HUES6 (cell line): ENCODE measurements at regions not wholly inside any gene's neighbourhood (a gene's known extent, or its start where the extent isn't known, plus 50 kb on each side); places are given as distances from the start of the nearest gene placed in this dataset.

Source experiments
- H3K27ac ChIP-seq: 2 replicates; pipeline ENCODE4 v1.7.0; 2013; ENCODE audit warnings: low read depth, mild to moderate bottlenecking, low read length, inconsistent platforms
- H3K27me3 ChIP-seq: 2 replicates; pipeline ENCODE4 v1.6.1; 2013; ENCODE audit warnings: low read length; ENCODE audit not compliant: control insufficient read depth, insufficient read depth
- H3K36me3 ChIP-seq: 2 replicates; pipeline ENCODE4 v1.6.1; 2013; ENCODE audit warnings: low read length; ENCODE audit not compliant: control insufficient read depth, insufficient read depth
- H3K4me1 ChIP-seq: 2 replicates; pipeline ENCODE4 v1.6.1; 2013; ENCODE audit warnings: low read length; ENCODE audit not compliant: control insufficient read depth, insufficient read depth
- H3K4me3 ChIP-seq: 2 replicates; pipeline ENCODE4 v1.5.1; 2013; ENCODE audit warnings: low read depth, low read length
- H3K9ac ChIP-seq: one replicate; pipeline ENCODE4 v1.6.1; 2013; ENCODE audit warnings: mild to moderate bottlenecking, low read length
- H3K9me3 ChIP-seq: 2 replicates; pipeline ENCODE4 v1.6.1; 2013; ENCODE audit warnings: low read depth, low read length; ENCODE audit not compliant: control insufficient read depth, insufficient read depth

DNA sequence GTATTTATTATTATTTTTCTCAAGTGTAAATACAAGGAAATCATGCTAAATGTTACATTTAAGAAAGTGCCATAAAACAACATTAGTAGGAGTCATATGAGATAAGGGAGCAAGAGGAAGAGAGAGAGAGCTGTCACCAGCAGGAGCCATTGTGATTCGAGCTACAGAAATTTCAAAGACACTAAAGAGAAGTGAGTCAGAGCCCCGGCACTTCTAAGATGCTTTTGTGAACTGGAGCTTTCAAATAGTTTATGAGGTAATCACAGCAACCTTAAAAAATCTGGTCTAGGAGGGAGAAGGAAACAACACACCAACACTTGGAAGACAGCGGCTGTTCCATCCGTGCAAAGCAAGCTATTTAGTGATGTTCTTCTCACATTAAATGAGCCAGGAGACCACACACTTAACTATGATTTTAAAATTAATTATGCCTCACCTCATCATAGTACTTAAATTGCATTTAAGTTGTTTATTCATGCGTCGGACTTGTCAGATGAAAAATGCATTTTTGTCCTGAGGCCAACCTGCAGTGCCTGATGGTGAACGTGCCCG lies 382.7 kb upstream of the SALL3 start:
- H3K36me3 ChIP-seq, result no peaks in the 10 kb centered on the region
- peak overlapping the region; percentile 35; the same call in 1 of the 2 replicates for H3K4me3 ChIP-seq
- peaks cover 34% of the 10 kb centered on the region for H3K9me3 ChIP-seq
- peak overlapping the region; percentile 51; the same call in 1 of the 2 replicates for H3K27ac ChIP-seq
- peaks cover 15% of the 10 kb centered on the region for H3K4me1 ChIP-seq
- H3K27me3 ChIP-seq, result no peaks in the 10 kb centered on the region
- peak overlapping the region; percentile 25 for H3K9ac ChIP-seq

DNA sequence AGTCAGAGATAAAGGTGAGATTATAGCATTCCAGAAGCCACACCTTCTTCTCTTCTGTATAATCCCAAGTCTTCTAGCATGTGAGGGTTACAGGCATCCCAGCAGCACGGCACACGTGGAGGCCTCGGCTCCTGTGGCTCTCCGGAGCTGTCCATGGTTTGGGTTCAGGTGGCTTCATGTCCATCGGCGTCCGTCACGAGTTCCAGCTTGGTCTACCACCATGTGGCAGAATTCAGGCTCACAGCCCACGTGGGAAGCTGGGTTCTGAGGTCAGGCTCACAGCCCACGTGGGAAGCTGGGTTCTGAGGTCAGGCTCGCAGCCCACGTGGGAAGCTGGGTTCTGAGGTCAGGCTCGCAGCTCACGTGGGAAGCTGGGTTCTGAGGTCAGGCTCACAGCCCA lies 378.3 kb upstream of the SALL3 start:
- Histone ChIP-seq H3K36me3 (no peaks in the 10 kb centered on the region), H3K4me1 (peaks cover 9% of the 10 kb centered on the region), H3K4me3 (no peak overlapping the region), H3K9me3 (peaks cover 22% of the 10 kb centered on the region), H3K27me3 (no peaks in the 10 kb centered on the region), H3K27ac (no peak overlapping the region), H3K9ac (no peak overlapping the region)

DNA sequence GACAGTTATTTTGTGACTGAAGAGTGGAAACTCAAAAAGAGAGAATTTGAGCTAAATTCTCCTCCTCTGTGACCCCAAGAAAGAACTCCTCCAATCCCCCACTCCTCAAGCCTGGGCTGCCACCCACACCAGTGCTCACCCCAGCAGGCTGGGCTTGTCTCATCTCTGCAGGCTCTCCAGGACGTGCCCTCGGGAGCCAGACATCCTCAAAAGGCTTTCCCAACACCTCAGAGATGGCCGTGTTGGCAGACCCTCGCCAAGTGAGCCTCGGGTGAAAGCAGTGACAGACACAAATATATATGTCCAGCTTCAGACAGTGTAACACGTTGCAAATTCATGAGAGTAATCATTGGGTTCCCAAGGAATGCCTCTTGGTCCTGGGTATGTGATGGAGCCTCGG lies 377.7 kb upstream of the SALL3 start:
- H3K9ac ChIP-seq, result no peak overlapping the region

DNA sequence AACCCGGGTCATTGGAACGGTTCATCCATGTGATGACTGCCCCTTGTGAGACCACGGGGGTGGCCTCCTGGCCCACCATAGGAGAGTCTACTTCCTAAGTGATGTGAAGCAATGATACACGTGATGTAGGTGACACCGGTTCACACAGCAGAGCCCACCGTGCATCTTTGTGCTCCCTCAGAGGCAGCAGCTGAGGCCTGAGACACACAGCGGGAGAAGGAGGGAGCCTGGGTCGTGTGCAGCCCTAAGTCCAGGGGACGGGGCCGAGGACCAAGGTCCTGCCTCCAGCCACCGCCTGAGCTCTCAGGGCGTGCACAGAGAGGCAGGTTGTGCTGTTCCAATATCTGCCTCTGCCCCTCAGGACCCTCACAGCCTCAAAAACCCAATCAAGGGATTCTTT lies 377.2 kb upstream of the SALL3 start:
- no peaks in the 10 kb centered on the region for H3K4me1 ChIP-seq
- peaks cover 22% of the 10 kb centered on the region for H3K9me3 ChIP-seq
- H3K27me3 ChIP-seq, result no peaks in the 10 kb centered on the region
- H3K27ac ChIP-seq, result no peak overlapping the region
- no peak overlapping the region for H3K4me3 ChIP-seq
- no peaks in the 10 kb centered on the region for H3K36me3 ChIP-seq
- H3K9ac ChIP-seq, result no peak overlapping the region

More for the DNA sequence above, 377.7 kb upstream of the SALL3 start:
- Histone ChIP-seq H3K36me3 (no peaks in the 10 kb centered on the region), H3K9me3 (peaks cover 22% of the 10 kb centered on the region), H3K27me3 (no peaks in the 10 kb centered on the region), H3K4me3 (no peak overlapping the region), H3K4me1 (peaks cover 3% of the 10 kb centered on the region), H3K27ac (no peak overlapping the region)

DNA sequence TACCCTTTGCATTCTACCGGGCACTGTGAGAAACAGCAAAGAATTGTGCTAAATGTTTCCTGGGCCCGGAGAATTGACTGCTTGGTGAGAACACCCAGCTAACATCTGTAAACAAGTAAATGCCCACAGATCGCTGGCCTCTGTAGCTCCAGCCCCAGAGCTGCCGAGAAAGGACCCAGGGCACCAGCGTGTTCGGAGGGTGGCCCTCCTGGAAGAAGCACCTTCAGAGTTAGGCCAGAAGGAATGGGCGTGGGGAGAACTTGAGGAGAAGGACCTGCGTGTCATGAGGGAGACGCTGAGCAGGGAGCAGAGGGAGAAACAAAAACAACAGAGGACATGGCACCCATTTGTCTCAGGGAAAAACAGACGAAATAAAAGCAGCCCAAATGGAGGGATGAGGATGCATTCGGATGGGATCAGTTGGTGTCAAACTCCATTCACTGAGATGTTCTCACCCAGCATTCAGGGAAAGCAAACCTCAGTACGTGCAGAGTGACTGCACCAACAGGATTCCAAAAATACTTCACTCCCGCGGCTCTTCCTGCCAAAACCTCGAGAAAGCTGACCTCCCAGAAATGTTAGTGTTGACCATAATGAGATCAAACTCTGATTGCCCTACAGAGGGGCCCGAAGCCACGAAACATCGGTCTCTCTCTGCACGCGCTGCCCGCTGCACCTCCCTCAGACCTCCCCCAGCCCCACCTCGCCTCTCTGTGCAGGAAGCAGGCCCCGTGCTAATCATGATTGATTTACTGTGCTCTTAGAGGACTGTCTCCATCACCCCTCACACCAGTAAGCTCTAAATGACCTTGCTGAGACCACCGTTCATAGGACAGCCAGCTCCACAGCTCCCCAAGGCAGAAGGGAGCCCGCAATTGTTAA lies 376.3 kb upstream of the SALL3 start:
- no peak overlapping the region for H3K27ac ChIP-seq
- H3K4me1 ChIP-seq, result no peaks in the 10 kb centered on the region
- H3K36me3 ChIP-seq, result no peaks in the 10 kb centered on the region
- H3K27me3 ChIP-seq, result no peaks in the 10 kb centered on the region
- H3K9ac ChIP-seq, result no peak overlapping the region
- no peak overlapping the region for H3K4me3 ChIP-seq
- peaks cover 20% of the 10 kb centered on the region for H3K9me3 ChIP-seq

DNA sequence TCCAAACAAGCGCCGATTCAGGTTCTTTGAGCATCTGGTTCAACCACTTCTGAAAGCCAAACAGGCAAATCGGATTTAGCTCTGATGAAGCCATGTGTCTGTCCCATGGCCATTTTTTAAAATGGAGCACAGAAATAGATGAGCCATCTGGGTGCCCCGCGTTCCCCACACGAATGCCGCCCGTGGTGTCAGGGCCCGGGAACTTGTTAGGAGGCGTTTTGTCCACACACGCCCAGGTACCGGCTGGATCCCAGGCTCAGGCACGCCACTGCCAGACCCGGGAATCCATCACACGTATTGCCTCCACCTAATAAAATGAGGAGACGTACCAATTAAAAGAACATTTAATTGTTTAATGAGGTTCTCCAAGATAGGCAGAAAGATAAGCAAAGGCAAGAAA lies 374.4 kb upstream of the SALL3 start:
- Histone ChIP-seq H3K9ac (no peak overlapping the region), H3K27ac (no peak overlapping the region), H3K27me3 (no peaks in the 10 kb centered on the region), H3K4me1 (no peaks in the 10 kb centered on the region), H3K4me3 (no peak overlapping the region), H3K36me3 (no peaks in the 10 kb centered on the region), H3K9me3 (peaks cover 12% of the 10 kb centered on the region)

DNA sequence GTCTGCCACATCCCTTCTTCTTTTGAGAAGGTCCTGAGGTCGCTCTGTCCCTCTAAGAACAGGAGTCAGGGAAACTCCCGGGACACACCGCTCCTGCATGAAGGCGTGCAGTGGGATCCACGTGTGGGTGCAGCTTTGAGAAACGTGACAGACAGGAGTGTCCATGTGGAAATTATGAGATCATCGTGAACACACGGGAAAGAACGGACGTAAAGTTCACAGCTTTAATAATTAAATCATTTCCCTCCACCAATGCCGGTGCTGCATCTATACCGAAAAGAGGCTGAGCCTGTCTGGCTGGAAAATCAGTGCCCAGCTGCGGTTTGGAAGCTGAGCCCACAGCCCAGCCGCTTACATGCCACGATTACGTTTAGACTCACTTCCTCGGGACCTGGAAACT lies 372.4 kb upstream of the SALL3 start:
- H3K9ac ChIP-seq, result no peak overlapping the region
- H3K36me3 ChIP-seq, result no peaks in the 10 kb centered on the region
- H3K27ac ChIP-seq, result no peak overlapping the region
- no peaks in the 10 kb centered on the region for H3K4me1 ChIP-seq
- peaks cover 12% of the 10 kb centered on the region for H3K9me3 ChIP-seq
- no peak overlapping the region for H3K4me3 ChIP-seq
- H3K27me3 ChIP-seq, result no peaks in the 10 kb centered on the region

DNA sequence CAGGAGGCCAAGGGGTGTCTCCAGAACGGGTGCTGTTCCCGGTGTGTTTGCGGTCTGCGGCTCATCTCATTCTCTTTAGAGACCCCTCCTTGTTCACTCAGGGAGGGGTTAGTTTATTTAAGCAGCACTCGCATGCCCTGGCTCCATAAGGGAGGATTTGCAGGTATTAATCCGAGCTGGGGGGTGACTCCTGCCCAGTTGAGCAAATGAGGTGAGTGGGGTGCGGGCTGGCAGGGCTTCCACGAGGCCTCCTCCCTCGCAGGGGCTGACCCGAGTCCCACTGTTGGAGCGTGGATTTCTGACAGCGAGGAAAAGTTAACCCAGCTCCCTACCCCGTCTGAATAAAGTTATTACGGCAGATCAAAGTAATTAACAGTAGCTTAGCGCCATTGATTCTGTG lies 371.8 kb upstream of the SALL3 start:
- H3K4me3 ChIP-seq, result no peak overlapping the region
- H3K9ac ChIP-seq, result no peak overlapping the region
- peaks cover 12% of the 10 kb centered on the region for H3K9me3 ChIP-seq
- H3K4me1 ChIP-seq, result no peaks in the 10 kb centered on the region
- H3K36me3 ChIP-seq, result no peaks in the 10 kb centered on the region
- no peaks in the 10 kb centered on the region for H3K27me3 ChIP-seq
- H3K27ac ChIP-seq, result no peak overlapping the region

DNA sequence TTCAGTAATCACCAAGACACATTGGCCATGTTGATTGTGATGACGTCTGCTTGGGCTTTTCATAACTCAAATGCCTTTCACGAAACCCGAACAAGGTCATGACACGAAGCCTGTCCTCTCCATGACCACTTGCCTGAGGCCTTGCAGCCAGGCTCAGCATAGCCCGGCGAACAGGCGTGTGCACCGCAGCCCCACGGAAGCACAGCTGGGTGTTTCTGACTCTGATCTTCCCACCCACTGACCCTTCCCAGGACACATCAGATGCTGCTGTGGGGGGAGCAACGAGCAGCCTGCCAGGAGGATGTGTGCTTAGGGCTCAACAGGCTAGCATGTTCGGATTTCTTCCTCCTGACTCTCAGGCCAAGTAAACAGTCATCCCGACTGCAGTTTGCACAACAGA lies 369.4 kb upstream of the SALL3 start:
- no peaks in the 10 kb centered on the region for H3K27me3 ChIP-seq
- no peak overlapping the region for H3K27ac ChIP-seq
- H3K9me3 ChIP-seq, result peaks cover 8% of the 10 kb centered on the region
- H3K36me3 ChIP-seq, result no peaks in the 10 kb centered on the region
- no peak overlapping the region for H3K4me3 ChIP-seq
- no peaks in the 10 kb centered on the region for H3K4me1 ChIP-seq
- H3K9ac ChIP-seq, result no peak overlapping the region

DNA sequence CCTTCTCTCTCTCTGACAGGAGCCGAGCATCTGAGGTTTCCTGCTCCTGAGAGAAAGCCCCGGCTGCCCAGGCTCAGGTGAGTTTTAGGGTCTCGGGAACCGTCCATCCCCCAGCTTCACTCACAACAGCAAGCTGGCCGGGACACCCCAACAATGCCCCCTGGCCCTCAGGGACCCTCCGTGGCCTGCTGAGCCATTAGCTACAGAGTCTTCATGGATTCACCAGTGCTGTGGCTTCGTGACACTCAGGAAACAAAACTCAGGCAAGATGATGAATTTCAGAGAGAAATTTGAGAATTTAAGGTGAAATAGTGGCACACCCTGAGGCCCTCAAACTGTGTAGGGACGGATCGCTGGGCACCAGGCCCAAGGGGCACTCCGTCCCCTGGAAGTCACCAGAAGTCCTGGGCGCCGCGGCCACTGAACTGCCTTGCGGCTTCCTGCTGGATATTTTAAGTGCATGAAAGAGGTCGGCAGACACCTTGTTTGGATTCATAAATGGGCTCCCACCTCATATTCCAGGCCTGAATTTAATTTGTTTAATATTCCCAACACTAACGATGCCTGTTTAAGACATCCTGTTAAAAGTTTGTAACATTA lies 368.3 kb upstream of the SALL3 start:
- Histone ChIP-seq H3K9ac (no peak overlapping the region), H3K4me1 (no peaks in the 10 kb centered on the region), H3K27ac (no peak overlapping the region), H3K27me3 (no peaks in the 10 kb centered on the region), H3K36me3 (no peaks in the 10 kb centered on the region), H3K4me3 (no peak overlapping the region), H3K9me3 (peaks cover 6% of the 10 kb centered on the region; the same call in 1 of the 2 replicates)

DNA sequence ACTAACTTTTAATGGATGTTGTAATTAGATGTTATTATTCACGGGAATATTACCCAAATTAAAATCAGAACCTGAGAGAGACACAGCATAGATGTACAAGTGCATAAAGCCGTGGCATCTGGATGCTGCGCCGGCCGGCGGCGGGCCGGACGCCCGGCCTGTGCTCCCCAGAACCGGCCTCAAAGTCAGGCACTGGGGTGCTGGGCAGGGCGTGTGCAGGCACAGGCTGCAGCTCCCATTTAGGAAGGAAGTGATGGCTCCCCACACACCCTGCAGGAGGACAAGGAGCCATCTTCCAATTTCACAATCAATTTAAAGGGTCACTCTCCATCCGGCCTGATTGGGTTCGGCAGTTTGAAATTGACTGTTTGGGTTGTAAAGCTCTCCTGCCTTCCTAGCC lies 367.7 kb upstream of the SALL3 start:
- H3K9me3 ChIP-seq, result peaks cover 12% of the 10 kb centered on the region; the same call in 1 of the 2 replicates
- H3K4me3 ChIP-seq, result no peak overlapping the region
- no peaks in the 10 kb centered on the region for H3K36me3 ChIP-seq
- no peaks in the 10 kb centered on the region for H3K27me3 ChIP-seq
- H3K4me1 ChIP-seq, result no peaks in the 10 kb centered on the region
- no peak overlapping the region for H3K27ac ChIP-seq
- no peak overlapping the region for H3K9ac ChIP-seq
